ENCODE measurements at regions not wholly inside any gene's neighbourhood (a gene's known extent, or its start where the extent isn't known, plus 50 kb on each side); places are given as distances from the start of the nearest gene placed in this dataset.
A peak's percentile ranks its signal among the peaks of the same experiment; 100 is the strongest.
"Not testable (repeated sequence)": the region's sequence is repeated elsewhere in the genome, so short reads cannot be mapped to it uniquely, and the experiment has no call there.

DNA sequence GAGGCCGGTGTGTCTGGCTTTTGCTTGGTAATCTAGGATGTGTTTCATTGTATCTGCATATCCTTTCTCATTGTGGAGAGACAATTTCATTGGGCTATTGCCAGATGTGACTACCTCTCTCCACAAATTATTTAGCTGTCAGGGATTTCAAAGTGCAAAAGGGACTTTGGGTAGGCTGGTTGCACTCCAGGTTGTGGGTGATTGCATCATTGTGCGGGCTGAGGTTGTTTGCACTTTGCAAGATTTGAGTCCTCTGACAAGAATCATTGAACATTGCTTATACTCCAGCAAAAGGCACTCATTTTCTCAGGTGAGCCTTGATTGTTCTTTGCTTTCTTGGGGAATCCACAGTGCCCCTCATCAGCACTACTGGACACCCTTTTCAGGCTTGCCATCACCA lies 164.8 kb downstream of the TSPY10 start:
- FAIRE-seq; H3K27ac ChIP-seq; H3K4me3 ChIP-seq; ATAC-seq; H3K9me3 ChIP-seq; CTCF ChIA-PET; POLR2A ChIA-PET; H3K4me2 ChIP-seq; DNase-seq (ENCODE audit: low read depth in 1 of 2, low spot score in 1 of 2); H3K4me1 ChIP-seq: not testable (repeated sequence)
- no CpG with 5 or more reads among the region's 2 CpGs for WGBS (ENCODE audit: missing lambda C conversion rate)

GRCh38 chrY:9716932-9717331 lies 189.3 kb downstream of the TSPY10 start:
- POLR2A ChIA-PET; FAIRE-seq; DNase-seq (ENCODE audit: low read depth in 1 of 2, low spot score in 1 of 2); CTCF ChIA-PET; ATAC-seq; H3K27ac ChIP-seq; H3K9me3 ChIP-seq; H3K4me3 ChIP-seq; H3K4me2 ChIP-seq; H3K4me1 ChIP-seq: not testable (repeated sequence)
- no CpG with 5 or more reads among the region's 3 CpGs for WGBS (ENCODE audit: missing lambda C conversion rate)

- WGBS (ENCODE audit: missing lambda C conversion rate), result no CpG with 5 or more reads among the region's 1 CpG
Observed at GRCh38 chrY:9718803-9719202, 191.1 kb downstream of the TSPY10 start.

DNA sequence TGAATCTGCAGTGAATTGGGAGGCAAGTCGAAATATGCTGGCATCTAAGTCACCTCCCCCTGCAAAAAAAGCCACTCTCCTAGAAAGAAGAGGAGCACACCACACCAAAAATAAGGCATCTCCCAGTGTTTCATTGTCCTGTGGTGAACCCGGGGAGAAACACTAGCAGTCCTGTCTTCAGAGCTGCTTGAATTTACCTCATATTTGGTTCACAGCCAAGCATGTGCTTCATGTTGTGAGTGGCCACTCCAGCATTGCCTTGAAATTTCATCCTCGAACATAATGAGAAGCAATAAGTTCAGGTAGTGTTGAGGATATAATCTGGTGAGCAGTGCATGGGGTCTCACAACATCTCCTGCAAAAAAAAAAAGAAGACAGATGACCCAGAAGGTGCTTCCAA lies 191.9 kb downstream of the TSPY10 start:
- CTCF ChIA-PET; H3K9me3 ChIP-seq; H3K4me3 ChIP-seq; H3K4me2 ChIP-seq; ATAC-seq; POLR2A ChIA-PET; H3K4me1 ChIP-seq; DNase-seq (ENCODE audit: low read depth in 1 of 2, low spot score in 1 of 2); H3K27ac ChIP-seq; FAIRE-seq: not testable (repeated sequence)
- whole genome bisulfite sequencing (ENCODE audit: missing lambda C conversion rate), result no CpG with 5 or more reads among the region's 3 CpGs

More at GRCh38 chrY:9718803-9719202, 191.1 kb downstream of the TSPY10 start:
- H3K4me3 ChIP-seq; H3K4me2 ChIP-seq; POLR2A ChIA-PET; H3K27ac ChIP-seq; DNase-seq (ENCODE audit: low read depth in 1 of 2, low spot score in 1 of 2); H3K4me1 ChIP-seq; CTCF ChIA-PET; H3K9me3 ChIP-seq; ATAC-seq: not testable (repeated sequence)
- FAIRE-seq, result peak; percentile 51

DNA sequence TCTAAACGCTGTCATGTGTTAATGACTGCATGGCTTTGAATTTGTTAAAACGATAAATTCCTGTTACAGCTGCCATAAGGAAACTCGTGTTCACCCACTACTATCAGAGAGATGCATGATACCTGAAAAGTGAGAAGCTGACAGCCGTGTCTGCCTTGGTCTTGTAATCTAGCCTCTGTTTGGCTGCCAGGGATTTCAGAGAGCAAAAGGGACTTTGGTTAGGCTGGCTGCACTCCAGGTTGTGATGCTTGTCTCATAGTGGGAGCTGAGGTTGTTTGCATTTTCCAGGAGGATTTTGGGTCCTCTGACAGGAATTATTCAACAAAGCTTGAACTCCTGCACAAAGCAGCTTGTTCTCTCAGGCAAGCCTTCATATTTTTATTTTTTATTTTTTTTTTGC lies 209.9 kb downstream of the TSPY10 start:
- CTCF ChIA-PET; DNase-seq (ENCODE audit: low read depth in 1 of 2, low spot score in 1 of 2); ATAC-seq; H3K4me3 ChIP-seq; H3K27ac ChIP-seq; H3K9me3 ChIP-seq; H3K4me1 ChIP-seq; H3K4me2 ChIP-seq; FAIRE-seq; POLR2A ChIA-PET: not testable (repeated sequence)
- WGBS (ENCODE audit: missing lambda C conversion rate), result no CpG with 5 or more reads among the region's 4 CpGs

DNA sequence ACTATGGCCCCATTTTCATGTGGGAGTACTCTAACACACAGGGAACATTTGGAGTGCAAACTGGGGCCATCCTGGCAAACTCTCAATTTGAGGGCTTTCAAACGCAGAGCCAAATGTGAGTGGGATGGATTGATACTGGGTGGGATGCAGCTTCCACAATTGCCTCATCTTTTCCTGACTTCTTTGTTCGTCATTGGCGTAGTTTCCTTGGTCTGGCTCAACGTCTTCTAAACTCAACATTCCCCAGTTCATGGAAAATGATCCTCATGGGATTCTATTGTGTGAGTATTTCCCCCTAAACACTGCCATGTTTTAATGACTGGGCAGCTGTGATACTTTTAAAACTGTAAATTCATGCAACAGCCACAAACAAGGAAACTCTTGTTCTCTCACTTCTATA lies 228.3 kb downstream of the TSPY10 start:
- H3K27ac ChIP-seq; ATAC-seq; H3K4me2 ChIP-seq; H3K4me3 ChIP-seq; POLR2A ChIA-PET; H3K9me3 ChIP-seq; DNase-seq (ENCODE audit: low read depth in 1 of 2, low spot score in 1 of 2); CTCF ChIA-PET; FAIRE-seq; H3K4me1 ChIP-seq: not testable (repeated sequence)
- no CpG with 5 or more reads among the region's 4 CpGs for WGBS (ENCODE audit: missing lambda C conversion rate)

- ATAC-seq; H3K9me3 ChIP-seq; POLR2A ChIA-PET; CTCF ChIA-PET; DNase-seq (ENCODE audit: low read depth in 1 of 2, low spot score in 1 of 2); H3K27ac ChIP-seq; H3K4me1 ChIP-seq; H3K4me2 ChIP-seq; H3K4me3 ChIP-seq; FAIRE-seq: not testable (repeated sequence)
- no CpG with 5 or more reads among the region's 2 CpGs for WGBS (ENCODE audit: missing lambda C conversion rate)
Observed at GRCh38 chrY:9757488-9757887, 229.8 kb downstream of the TSPY10 start.

DNA sequence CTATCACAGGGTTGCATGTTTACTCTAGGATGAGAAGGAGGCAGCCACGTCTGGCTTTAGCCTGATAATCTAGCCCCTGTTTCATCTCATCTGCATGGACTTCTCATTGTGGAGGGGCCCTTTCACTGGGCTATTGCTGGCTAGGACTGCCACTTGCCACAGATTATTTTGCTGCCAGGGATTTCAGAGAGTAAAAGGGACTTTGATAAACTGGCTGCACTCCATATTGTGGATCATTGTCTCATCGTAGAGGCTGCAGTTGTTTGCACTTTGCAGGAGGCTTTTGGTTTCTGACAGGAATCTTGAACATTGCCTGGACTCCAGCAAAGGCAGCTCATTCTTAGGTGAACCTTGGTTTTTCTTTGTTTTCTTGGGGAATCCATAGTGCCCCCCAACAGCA lies 234.8 kb downstream of the TSPY10 start:
- no CpG with 5 or more reads among the region's 2 CpGs for WGBS (ENCODE audit: missing lambda C conversion rate)
- DNase-seq (ENCODE audit: low read depth in 1 of 2, low spot score in 1 of 2); POLR2A ChIA-PET; H3K27ac ChIP-seq; ATAC-seq; CTCF ChIA-PET; H3K4me3 ChIP-seq; H3K9me3 ChIP-seq; H3K4me2 ChIP-seq; H3K4me1 ChIP-seq; FAIRE-seq: not testable (repeated sequence)

- WGBS (ENCODE audit: missing lambda C conversion rate), result no CpG with 5 or more reads among the region's 6 CpGs
- H3K4me2 ChIP-seq; H3K4me3 ChIP-seq; CTCF ChIA-PET; DNase-seq (ENCODE audit: low read depth in 1 of 2, low spot score in 1 of 2); FAIRE-seq; H3K4me1 ChIP-seq; H3K9me3 ChIP-seq; H3K27ac ChIP-seq; POLR2A ChIA-PET; ATAC-seq: not testable (repeated sequence)
Observed at GRCh38 chrY:9769312-9769711, 241.6 kb downstream of the TSPY10 start.

DNA sequence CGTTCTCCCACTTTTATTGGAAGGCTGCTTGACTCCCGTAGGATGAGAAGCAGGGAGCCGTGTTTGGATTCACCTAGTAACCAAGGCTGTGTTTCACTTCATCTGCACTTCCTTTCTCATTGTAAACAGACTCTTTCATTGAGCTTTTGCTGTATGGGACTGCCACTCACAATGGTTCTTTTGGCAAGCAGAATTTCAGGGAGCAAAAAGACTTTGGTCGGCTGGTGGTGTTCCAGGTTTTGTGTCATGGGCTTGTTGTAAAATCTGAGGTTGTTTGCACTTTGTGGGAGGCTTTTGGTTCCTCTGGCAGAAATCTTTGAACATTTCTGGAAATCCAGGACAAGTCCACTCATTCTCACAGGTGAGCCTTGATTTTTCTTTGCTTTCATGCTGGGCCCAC lies 243.4 kb downstream of the TSPY10 start:
- WGBS (ENCODE audit: missing lambda C conversion rate), result no CpG with 5 or more reads among the region's 4 CpGs
- H3K27ac ChIP-seq; H3K4me1 ChIP-seq; POLR2A ChIA-PET; ATAC-seq; FAIRE-seq; DNase-seq (ENCODE audit: low read depth in 1 of 2, low spot score in 1 of 2); H3K4me3 ChIP-seq; H3K9me3 ChIP-seq; CTCF ChIA-PET; H3K4me2 ChIP-seq: not testable (repeated sequence)

- WGBS (ENCODE audit: missing lambda C conversion rate), result no CpG with 5 or more reads among the region's 2 CpGs
- H3K9me3 ChIP-seq; H3K27ac ChIP-seq; H3K4me1 ChIP-seq; H3K4me3 ChIP-seq; DNase-seq (ENCODE audit: low read depth in 1 of 2, low spot score in 1 of 2); ATAC-seq; CTCF ChIA-PET; FAIRE-seq; H3K4me2 ChIP-seq; POLR2A ChIA-PET: not testable (repeated sequence)
Observed at GRCh38 chrY:9772120-9772519, 244.4 kb downstream of the TSPY10 start.

- no CpG with 5 or more reads among the region's 2 CpGs for WGBS (ENCODE audit: missing lambda C conversion rate)
- H3K4me2 ChIP-seq; FAIRE-seq; ATAC-seq; H3K27ac ChIP-seq; H3K9me3 ChIP-seq; CTCF ChIA-PET; H3K4me3 ChIP-seq; POLR2A ChIA-PET; DNase-seq (ENCODE audit: low read depth in 1 of 2, low spot score in 1 of 2); H3K4me1 ChIP-seq: not testable (repeated sequence)
Observed at GRCh38 chrY:9774765-9775164, 247.1 kb downstream of the TSPY10 start.
